ENCODE measurements at regions not wholly inside any gene's neighbourhood (a gene's known extent, or its start where the extent isn't known, plus 50 kb on each side); places are given as distances from the start of the nearest gene placed in this dataset.

DNA sequence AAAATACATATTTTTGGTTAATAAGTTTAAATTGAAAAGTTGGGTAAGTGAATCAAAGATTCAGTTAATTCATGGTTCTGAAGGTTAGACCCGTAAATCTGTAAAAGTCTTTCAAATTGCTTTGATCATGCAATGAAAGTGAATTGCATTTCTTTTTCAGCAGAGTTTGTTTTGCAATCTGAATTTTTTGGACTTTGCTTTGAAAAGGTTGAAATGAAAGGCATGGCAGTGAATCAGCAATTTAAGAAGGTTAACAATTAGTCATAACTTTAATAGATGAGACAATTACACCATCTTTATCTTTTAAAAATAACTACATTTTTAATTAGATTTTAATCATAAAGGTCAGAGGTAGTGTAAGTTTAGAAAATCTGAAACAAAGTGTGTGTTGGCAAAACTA lies 310.9 kb upstream of the KCNJ16 start:
- POLR2A ChIA-PET: no interaction called here
- Histone ChIP-seq H3K9ac (ENCODE audit: insufficient read depth in 1 of 2, low read depth in 2 of 2, low read length in 2 of 2) (no peak overlapping the region), H3K27ac (ENCODE audit: extremely low read depth, low read depth, low read length) (no peak overlapping the region), H3K4me3 (no peak overlapping the region), H3K9me1 (ENCODE audit: control insufficient read depth, insufficient read depth, low read length) (no peaks in the 10 kb centered on the region), H3K36me3 (ENCODE audit: control insufficient read depth, insufficient read depth, low read length) (no peaks in the 10 kb centered on the region), H2AFZ (ENCODE audit: low read depth, low read length) (no peak overlapping the region), H3K27me3 (ENCODE audit: control insufficient read depth in 2 of 2, insufficient read depth in 2 of 2, low read length in 2 of 2) (no peaks in the 10 kb centered on the region), H3K9me3 (replicated peaks; ENCODE audit: control insufficient read depth, insufficient read depth, low read depth, low read length) (no peaks in the 10 kb centered on the region), H3K4me2 (ENCODE audit: insufficient read depth, low read length) (no peak overlapping the region), H3K4me1 (replicated peaks in 1 of 2; ENCODE audit: control insufficient read depth in 2 of 2, insufficient read depth in 2 of 2, low read length in 2 of 2) (no peaks in the 10 kb centered on the region), H3K79me2 (ENCODE audit: control insufficient read depth, insufficient read depth, low read length) (no peaks in the 10 kb centered on the region), H4K20me1 (replicated peaks; ENCODE audit: control insufficient read depth, insufficient read depth, low read length) (no peaks in the 10 kb centered on the region)
- DNase-seq (ENCODE audit: extremely low read depth in 1 of 4, low spot score in 3 of 4) (no peak), ATAC-seq (no peak), FAIRE-seq (no peak)
- TF ChIP-seq TAL1 (IDR thresholded peaks at IDR 0.05) (no peak), SETDB1 (IDR thresholded peaks at IDR 0.05; ENCODE audit: low read length) (no peak), HDAC3 (IDR thresholded peaks at IDR 0.05; ENCODE audit: borderline replicate concordance, partially characterized antibody) (no peak), MECOM (CRISPR knock-in tag; IDR thresholded peaks at IDR 0.05) (no peak), KLF6 (CRISPR knock-in tag; IDR thresholded peaks at IDR 0.05; ENCODE audit: borderline replicate concordance) (no peak), PYGO2 (tag; IDR thresholded peaks at IDR 0.05) (no peak), RFX1 (IDR thresholded peaks at IDR 0.05) (no peak), HLTF (IDR thresholded peaks at IDR 0.05) (no peak), FOXK2 (conservative IDR thresholded peaks at IDR 0.05 in 1 of 2, IDR thresholded peaks at IDR 0.05 in 1 of 2; ENCODE audit: low read depth in 2 of 2) (no peak), SUPT5H (IDR thresholded peaks at IDR 0.05) (no peak)
- TF ChIP-seq, protein P1, sequence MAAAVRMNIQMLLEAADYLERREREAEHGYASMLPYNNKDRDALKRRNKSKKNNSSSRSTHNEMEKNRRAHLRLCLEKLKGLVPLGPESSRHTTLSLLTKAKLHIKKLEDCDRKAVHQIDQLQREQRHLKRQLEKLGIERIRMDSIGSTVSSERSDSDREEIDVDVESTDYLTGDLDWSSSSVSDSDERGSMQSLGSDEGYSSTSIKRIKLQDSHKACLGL (CRISPR knock-in tag; IDR thresholded peaks at IDR 0.05; ENCODE audit: borderline replicate concordance, poor library complexity, severe bottlenecking): no peak
- WGBS (ENCODE audit: insufficient coverage, low coverage, missing lambda C conversion rate): 0% methylated on average over 1 of the region's 1 CpG
- CTCF ChIA-PET (ENCODE audit: low intra/inter-chr PET ratio): no interaction called here
- BruUV-seq (replicated peaks): no TSS peak
- in situ Hi-C loops (cut with MboI): no loop called here
- intact Hi-C loops (cut with micrococcal nuclease): no loop called here

Measured in K562 (cell line).